ENCODE measurements at regions not wholly inside any gene's neighbourhood (a gene's known extent, or its start where the extent isn't known, plus 50 kb on each side); places are given as distances from the start of the nearest gene placed in this dataset.

DNA sequence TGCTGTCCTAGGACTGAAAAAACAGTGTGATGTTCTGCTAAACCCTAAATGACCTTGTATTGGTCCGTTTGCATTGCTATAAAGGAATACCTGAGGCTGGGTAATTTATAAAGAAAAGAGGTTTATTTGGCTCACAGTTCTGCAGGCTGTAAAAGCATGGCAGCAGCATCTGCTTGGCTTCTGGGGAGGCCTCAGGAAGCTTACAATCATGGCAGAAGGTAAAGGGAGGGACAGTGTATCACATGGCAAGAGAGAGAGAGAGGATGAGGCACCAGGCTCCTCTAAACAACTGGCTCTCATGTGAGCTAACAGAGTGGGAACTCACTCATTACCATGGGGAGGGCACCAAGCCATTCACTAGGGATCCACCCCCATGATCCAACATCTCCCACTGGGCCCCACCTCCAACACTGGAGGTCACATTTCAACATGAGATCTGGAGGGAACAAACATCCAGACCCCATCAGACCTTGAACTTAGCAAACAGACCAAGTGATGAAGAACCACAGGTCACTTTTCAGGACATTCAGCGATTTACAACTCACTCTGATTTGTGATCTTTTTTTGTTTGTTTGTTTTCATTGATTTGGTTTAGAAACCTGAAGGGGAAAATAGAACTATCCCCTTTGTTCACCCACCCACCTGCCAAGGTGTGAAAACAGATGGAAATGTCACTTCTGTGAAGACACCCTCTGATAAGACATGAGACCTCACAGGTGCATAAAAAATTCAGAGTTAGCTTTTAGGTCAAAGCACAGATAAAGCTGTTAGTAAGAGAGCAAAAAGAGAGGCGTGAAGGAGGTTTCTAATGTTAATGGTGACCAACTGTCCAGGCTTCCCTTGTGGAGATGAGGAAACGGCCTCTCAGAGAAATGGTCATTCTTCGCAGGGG, 104.2 kb upstream of the RALGPS2 start:
- peak overlapping the region; percentile 25; the same call in 1 of the 2 replicates for H2AK5ac ChIP-seq (ENCODE audit: low read depth, low read length)
- ChIA-PET CTCF (no interaction called here), POLR2A (ENCODE audit: unreplicated experiment) (no interaction called here)
- DNase-seq (no peak), ATAC-seq (ENCODE audit: low read depth) (no peak)
- H3K4me2 ChIP-seq (ENCODE audit: low read depth, low read length): no peak overlapping the region
- in situ Hi-C loops (cut with MboI; ENCODE audit: low sequenced_read_pairs): no loop called here
- no peak overlapping the region for H2BK5ac ChIP-seq (ENCODE audit: low read depth, low read length, poor library complexity, severe bottlenecking)
- intact Hi-C loops (cut with micrococcal nuclease): no loop called here
- peaks cover 3% of the 10 kb centered on the region; the same call in 1 of the 2 replicates for H3K9me3 ChIP-seq (ENCODE audit: control insufficient read depth, insufficient read depth, low read length)
- H3K4me1 ChIP-seq (ENCODE audit: control insufficient read depth, insufficient read depth, low read length): peaks cover 4% of the 10 kb centered on the region
- no TSS peak for BruUV-seq (replicated peaks)
- 0 out of 3 replicates have a peak overlapping the region, but pooled peaks have one; percentile 54 for H2BK15ac ChIP-seq (ENCODE audit: low read depth, low read length)
- H3K79me1 ChIP-seq (ENCODE audit: low read depth in 1 of 2, low read length in 2 of 2): no peaks in the 10 kb centered on the region
- 84% methylated on average over 3 of the region's 5 CpGs; no CpG with 5 or more reads in 1 of the 2 experiments for WGBS, 2 experiments (ENCODE audit: extremely low coverage in 2 of 2, insufficient read length in 1 of 2)
- H3K36me3 ChIP-seq (ENCODE audit: control insufficient read depth, insufficient read depth, low read length): no peaks in the 10 kb centered on the region
- no peak overlapping the region for H2BK120ac ChIP-seq (ENCODE audit: low read depth, low read length)
- no peaks in the 10 kb centered on the region for H3K9me1 ChIP-seq (ENCODE audit: insufficient read depth, low read length)
- no peak overlapping the region for H3K14ac ChIP-seq (replicated peaks; ENCODE audit: low read depth, low read length)
- H4K91ac ChIP-seq (ENCODE audit: insufficient read depth, low read depth, low read length): no peak overlapping the region
- no peak overlapping the region for H2AFZ ChIP-seq (replicated peaks; ENCODE audit: low read length, poor library complexity)
- no peak overlapping the region for H3K23ac ChIP-seq (ENCODE audit: low read depth, low read length)
- H4K20me1 ChIP-seq (ENCODE audit: insufficient read depth, low read length): no peaks in the 10 kb centered on the region
- no peak overlapping the region for H3K56ac ChIP-seq (ENCODE audit: extremely low read depth, insufficient read depth, low read length)
- no peaks in the 10 kb centered on the region for H3K27me3 ChIP-seq (ENCODE audit: control insufficient read depth, insufficient read depth, low read length)
- H3K9ac ChIP-seq (ENCODE audit: low read depth, low read length): no peak overlapping the region
- no peak overlapping the region for H3K4me3 ChIP-seq (ENCODE audit: insufficient read depth, low read depth, low read length)
- H4K5ac ChIP-seq (ENCODE audit: low read depth, low read length): peak overlapping the region; percentile 69; the same call in 1 of the 2 replicates
- H3K18ac ChIP-seq (ENCODE audit: low read depth, low read length): 0 out of 2 replicates have a peak overlapping the region, but pooled peaks have one; percentile 65
- H4K8ac ChIP-seq (ENCODE audit: low read depth in 2 of 2, low read length in 2 of 2): 0 out of 4 replicates have a peak overlapping the region, but pooled peaks of 1 of the 2 experiments have one; percentile 23
- peak overlapping the region; percentile 16; the same call in 1 of the 2 replicates for H2BK20ac ChIP-seq (ENCODE audit: low read depth, low read length)
- H3K27ac ChIP-seq (ENCODE audit: insufficient read depth, low read length): no peak overlapping the region
- no peak overlapping the region for H2AK9ac ChIP-seq (replicated peaks; ENCODE audit: low read depth, low read length, poor library complexity)
- dilution Hi-C loops (cut with HindIII; ENCODE audit: low sequenced_read_pairs, unreplicated experiment): no loop called here
- H3K4ac ChIP-seq (ENCODE audit: low read depth, low read length): no peak overlapping the region; the same call in 1 of the 2 replicates
- TF ChIP-seq BHLHE40 (IDR thresholded peaks at IDR 0.05; ENCODE audit: low read depth, low read length) (no peak), MAZ (IDR thresholded peaks at IDR 0.05; ENCODE audit: borderline replicate concordance, low read depth, low read length) (no peak), NFE2L2 (IDR thresholded peaks at IDR 0.05; ENCODE audit: low read depth, low read length) (no peak), MXI1 (IDR thresholded peaks at IDR 0.05; ENCODE audit: borderline replicate concordance, low read depth, low read length) (no peak), CEBPB (IDR thresholded peaks at IDR 0.05; ENCODE audit: low read depth, low read length) (no peak), MAFK (IDR thresholded peaks at IDR 0.05; ENCODE audit: low read depth, low read length) (no peak), RAD21 (IDR thresholded peaks at IDR 0.05; ENCODE audit: low read length) (no peak), CHD1 (IDR thresholded peaks at IDR 0.05; ENCODE audit: low read depth, low read length) (no peak), POLR2A (IDR thresholded peaks at IDR 0.05; ENCODE audit: low read depth, low read length) (no peak), FOS (IDR thresholded peaks at IDR 0.05; ENCODE audit: low read depth, low read length) (no peak), SMC3 (IDR thresholded peaks at IDR 0.05; ENCODE audit: low read depth, low read length) (no peak)
- TF ChIP-seq, protein P1, sequence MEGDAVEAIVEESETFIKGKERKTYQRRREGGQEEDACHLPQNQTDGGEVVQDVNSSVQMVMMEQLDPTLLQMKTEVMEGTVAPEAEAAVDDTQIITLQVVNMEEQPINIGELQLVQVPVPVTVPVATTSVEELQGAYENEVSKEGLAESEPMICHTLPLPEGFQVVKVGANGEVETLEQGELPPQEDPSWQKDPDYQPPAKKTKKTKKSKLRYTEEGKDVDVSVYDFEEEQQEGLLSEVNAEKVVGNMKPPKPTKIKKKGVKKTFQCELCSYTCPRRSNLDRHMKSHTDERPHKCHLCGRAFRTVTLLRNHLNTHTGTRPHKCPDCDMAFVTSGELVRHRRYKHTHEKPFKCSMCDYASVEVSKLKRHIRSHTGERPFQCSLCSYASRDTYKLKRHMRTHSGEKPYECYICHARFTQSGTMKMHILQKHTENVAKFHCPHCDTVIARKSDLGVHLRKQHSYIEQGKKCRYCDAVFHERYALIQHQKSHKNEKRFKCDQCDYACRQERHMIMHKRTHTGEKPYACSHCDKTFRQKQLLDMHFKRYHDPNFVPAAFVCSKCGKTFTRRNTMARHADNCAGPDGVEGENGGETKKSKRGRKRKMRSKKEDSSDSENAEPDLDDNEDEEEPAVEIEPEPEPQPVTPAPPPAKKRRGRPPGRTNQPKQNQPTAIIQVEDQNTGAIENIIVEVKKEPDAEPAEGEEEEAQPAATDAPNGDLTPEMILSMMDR (conservative IDR thresholded peaks at IDR 0.05; ENCODE audit: low read depth, low read length): no peak
- TF ChIP-seq, protein P2, sequence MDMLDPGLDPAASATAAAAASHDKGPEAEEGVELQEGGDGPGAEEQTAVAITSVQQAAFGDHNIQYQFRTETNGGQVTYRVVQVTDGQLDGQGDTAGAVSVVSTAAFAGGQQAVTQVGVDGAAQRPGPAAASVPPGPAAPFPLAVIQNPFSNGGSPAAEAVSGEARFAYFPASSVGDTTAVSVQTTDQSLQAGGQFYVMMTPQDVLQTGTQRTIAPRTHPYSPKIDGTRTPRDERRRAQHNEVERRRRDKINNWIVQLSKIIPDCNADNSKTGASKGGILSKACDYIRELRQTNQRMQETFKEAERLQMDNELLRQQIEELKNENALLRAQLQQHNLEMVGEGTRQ (IDR thresholded peaks at IDR 0.05; ENCODE audit: low read depth, low read length): no peak
- TF ChIP-seq, protein P3, sequence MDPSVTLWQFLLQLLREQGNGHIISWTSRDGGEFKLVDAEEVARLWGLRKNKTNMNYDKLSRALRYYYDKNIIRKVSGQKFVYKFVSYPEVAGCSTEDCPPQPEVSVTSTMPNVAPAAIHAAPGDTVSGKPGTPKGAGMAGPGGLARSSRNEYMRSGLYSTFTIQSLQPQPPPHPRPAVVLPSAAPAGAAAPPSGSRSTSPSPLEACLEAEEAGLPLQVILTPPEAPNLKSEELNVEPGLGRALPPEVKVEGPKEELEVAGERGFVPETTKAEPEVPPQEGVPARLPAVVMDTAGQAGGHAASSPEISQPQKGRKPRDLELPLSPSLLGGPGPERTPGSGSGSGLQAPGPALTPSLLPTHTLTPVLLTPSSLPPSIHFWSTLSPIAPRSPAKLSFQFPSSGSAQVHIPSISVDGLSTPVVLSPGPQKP (IDR thresholded peaks at IDR 0.05; ENCODE audit: borderline replicate concordance, low read depth, low read length): no peak
